K562 (cell line): ENCODE measurements at regions not wholly inside any gene's neighbourhood (a gene's known extent, or its start where the extent isn't known, plus 50 kb on each side); places are given as distances from the start of the nearest gene placed in this dataset.

Experiments used
- ATAC-seq: fragments of 200-7000 bp; cut with Tn5 transposase; 3 replicates; pipeline ENCODE4 v1.9.1; 2020; ENCODE audit warnings: moderate library complexity
- BruUV-seq: library from RNA; stranded (reverse); fragments of 400-500 nt; replicated peaks from 2 replicates; lab custom pipeline; 2021; lab: Mats Ljungman, UMichigan
- CTCF ChIA-PET: fragments of 300-600 bp; formaldehyde crosslinking; extraction: SDS; loops from one replicate; lab custom pipeline; 2021; ENCODE audit warnings: low intra/inter-chr PET ratio; lab: Yijun Ruan, JAX
- POLR2A ChIA-PET: fragments of 300-600, 350-650 bp; sonication (Branson Sonifier 250); formaldehyde crosslinking; extraction: SDS; loops from one replicate; lab custom pipeline; 2021; ENCODE audit warnings: antibody characterized with exemption, inconsistent platforms; lab: Yijun Ruan, JAX
- DNase-seq, 4 experiments: peaks; one replicate each; pipeline versions ENCODE4 v3.0.0 to v3.0.0-alpha.2; 2011 to 2018; ENCODE audit warnings: low spot score in 3 of 4, mixed read lengths in 3 of 4; ENCODE audit errors: extremely low read depth in 1 of 4
- FAIRE-seq: peaks from 2 replicates; lab custom pipeline; 2011; peaks lifted over from hg19 to GRCh38; lab: Jason Lieb, UNC
- H2AFZ ChIP-seq: 2 replicates; pipeline ENCODE4 v1.6.0; 2011; ENCODE audit warnings: low read depth, low read length, control low read depth, inconsistent platforms
- H3K27ac ChIP-seq: fragments of 200-600 bp; 3 replicates; pipeline ENCODE4 v1.8.0; 2011; ENCODE audit warnings: low read depth, mild to moderate bottlenecking, control low read depth, inconsistent platforms, low read length, moderate library complexity, mixed read lengths; ENCODE audit errors: extremely low read depth
- H3K27me3 ChIP-seq, 2 experiments: fragments of 300-600 bp in 1 of 2; 2 replicates in 1 of 2; 3 replicates in 1 of 2; pipeline versions ENCODE4 v1.6.0 to v1.8.0; 2011; ENCODE audit warnings: inconsistent platforms in 2 of 2, low read length in 2 of 2, mild to moderate bottlenecking in 1 of 2, mixed read lengths in 1 of 2, moderate library complexity in 1 of 2; ENCODE audit not compliant: control insufficient read depth in 2 of 2, insufficient read depth in 2 of 2
- H3K36me3 ChIP-seq: fragments of 300-600 bp; 3 replicates; pipeline ENCODE4 v1.8.0; 2011; ENCODE audit warnings: mild to moderate bottlenecking, low read length, inconsistent platforms; ENCODE audit not compliant: control insufficient read depth, insufficient read depth
- H3K4me1 ChIP-seq, 2 experiments: fragments of 200-600 bp in 1 of 2; replicated peaks in 1 of 2; 2 replicates in 1 of 2; 3 replicates in 1 of 2; pipeline versions ENCODE4 v1.5.1 to v1.8.0; 2011; ENCODE audit warnings: inconsistent platforms in 2 of 2, low read length in 2 of 2, mild to moderate bottlenecking in 1 of 2, mixed read lengths in 1 of 2, moderate library complexity in 1 of 2; ENCODE audit not compliant: control insufficient read depth in 2 of 2, insufficient read depth in 2 of 2
- H3K4me2 ChIP-seq: 2 replicates; pipeline ENCODE4 v1.6.1; 2011; ENCODE audit warnings: low read length, control low read depth, inconsistent platforms, mixed read lengths; ENCODE audit not compliant: insufficient read depth
- H3K4me3 ChIP-seq: fragments of 200-600 bp; sonication (generic), shearing (Covaris generic); 2 replicates; pipeline ENCODE4 v1.5.1; 2016; ENCODE audit warnings: control low read depth, inconsistent platforms
- H3K79me2 ChIP-seq: fragments of 200-600 bp; 3 replicates; pipeline ENCODE4 v1.8.0; 2011; ENCODE audit warnings: low read length, inconsistent platforms; ENCODE audit not compliant: control insufficient read depth, insufficient read depth
- H3K9ac ChIP-seq, 2 experiments: 2 replicates each; pipeline versions ENCODE4 v1.6.0 to v1.6.1; 2011; ENCODE audit warnings: low read depth in 2 of 2, low read length in 2 of 2, control low read depth in 1 of 2, inconsistent platforms in 1 of 2, mild to moderate bottlenecking in 1 of 2, mixed read lengths in 1 of 2; ENCODE audit not compliant: insufficient read depth in 1 of 2
- H3K9me1 ChIP-seq: one replicate; pipeline ENCODE4 v1.6.0; 2011; ENCODE audit warnings: inconsistent platforms, mild to moderate bottlenecking, low read length, moderate library complexity; ENCODE audit not compliant: control insufficient read depth, insufficient read depth
- H3K9me3 ChIP-seq: replicated peaks from 2 replicates; pipeline ENCODE4 v1.5.1; 2011; ENCODE audit warnings: low read depth, low read length, inconsistent platforms; ENCODE audit not compliant: control insufficient read depth, insufficient read depth
- H4K20me1 ChIP-seq: replicated peaks from 2 replicates; pipeline ENCODE4 v1.6.1; 2011; ENCODE audit warnings: low read length, inconsistent platforms, mixed read lengths; ENCODE audit not compliant: control insufficient read depth, insufficient read depth
- ARID1B ChIP-seq: fragments of 450-650 bp; IDR thresholded peaks from 2 replicates; pipeline ENCODE4 v1.6.1; 2016; ENCODE audit warnings: antibody characterized with exemption, mild to moderate bottlenecking, inconsistent platforms
- BCLAF1 ChIP-seq, 2 experiments: fragments of 450-650 bp in 1 of 2; IDR thresholded peaks; 2 replicates each; pipeline ENCODE4 v1.6.1; 2011 to 2017; ENCODE audit warnings: low read depth in 2 of 2, antibody characterized with exemption in 1 of 2, borderline replicate concordance in 1 of 2, low read length in 1 of 2, mild to moderate bottlenecking in 1 of 2, mixed read lengths in 1 of 2; ENCODE audit not compliant: control insufficient read depth in 1 of 2
- EP300 ChIP-seq: IDR thresholded peaks from 2 replicates; pipeline ENCODE4 v1.6.1; 2012; ENCODE audit warnings: low read length, improper control_type of control experiment
- HSF4 ChIP-seq: fragments of 250-450 bp; sonication (Bioruptor Pico); IDR thresholded peaks from 2 replicates; pipeline ENCODE4 v2.1.2; 2022; ENCODE audit warnings: mild to moderate bottlenecking, moderate library complexity, borderline replicate concordance
- KAT2B ChIP-seq: IDR thresholded peaks from one replicate; pipeline ENCODE4 v1.6.1; 2012; ENCODE audit warnings: low read depth, mild to moderate bottlenecking, control low read depth, inconsistent platforms, low read length, moderate library complexity
- KLF16 ChIP-seq: IDR thresholded peaks from 2 replicates; pipeline ENCODE4 v1.6.1; 2016; ENCODE audit warnings: antibody characterized with exemption
- MECOM ChIP-seq: fragments of 250-450 bp; sonication (Bioruptor Pico); IDR thresholded peaks from 2 replicates; pipeline ENCODE4 v1.8.0; 2022; ENCODE audit warnings: inconsistent platforms
- MTA2 ChIP-seq: fragments of 450-650 bp; IDR thresholded peaks from 2 replicates; pipeline ENCODE4 v1.6.1; 2016; ENCODE audit warnings: low read depth
- POU5F1 ChIP-seq: fragments of 150-350 bp; IDR thresholded peaks from 2 replicates; pipeline ENCODE4 v1.6.1; 2014; ENCODE audit warnings: borderline replicate concordance, low read length, low read depth, mild to moderate bottlenecking; ENCODE audit not compliant: partially characterized antibody
- RNF219 ChIP-seq: fragments of 250-450 bp; sonication (Bioruptor Pico); IDR thresholded peaks from 2 replicates; pipeline ENCODE4 v1.5.0; 2022; ENCODE audit warnings: mild to moderate bottlenecking
- RREB1 ChIP-seq: fragments of 250-450 bp; sonication (Bioruptor Pico); IDR thresholded peaks from 2 replicates; pipeline ENCODE4 v1.4.0; 2020
- TAL1 ChIP-seq: fragments of 450-650 bp; IDR thresholded peaks from 2 replicates; pipeline ENCODE4 v1.6.1; 2016; ENCODE audit warnings: mild to moderate bottlenecking
- WGBS: fragments of 100-300 bp; shearing (Covaris generic); methylation state at CpG from one replicate; pipeline ENCODE4 v1.1.6; 2016; ENCODE audit warnings: low coverage, mixed read lengths; ENCODE audit not compliant: insufficient coverage; ENCODE audit errors: missing lambda C conversion rate; 5-methylcytosine and 5-hydroxymethylcytosine counted together
- in situ Hi-C: fragments of 300-500 bp; cut with MboI; formaldehyde crosslinking; loops from 4 replicates; pipeline ENCODE4 v1.15.0; 2018; ENCODE audit warnings: inconsistent platforms, mixed read lengths
- intact Hi-C: fragments of 100-400 bp; cut with micrococcal nuclease; formaldehyde crosslinking; loops from 2 replicates; pipeline ENCODE4 v1.14.2; 2022

- no peak for ATAC-seq
- H4K20me1 ChIP-seq = peaks cover 8% of the 10 kb centered on the region
- WGBS = 53% methylated on average over 8 of the region's 8 CpGs
- FAIRE-seq = no peak
- H3K27me3 ChIP-seq = peaks cover 0 to 35% of the 10 kb centered on the region in 2 experiments; a peak in 2 of 5 replicates
- H3K4me3 ChIP-seq = no peak overlapping the region
- no peaks in the 10 kb centered on the region for H3K79me2 ChIP-seq
- intact Hi-C loops = no loop called here
- H3K9me3 ChIP-seq = no peaks in the 10 kb centered on the region
- no TSS peak for BruUV-seq
- DNase-seq = no peak
- in situ Hi-C loops = no loop called here
- no peaks in the 10 kb centered on the region for H3K9me1 ChIP-seq
- H3K9ac ChIP-seq = no peak overlapping the region
- no peaks in the 10 kb centered on the region for H3K36me3 ChIP-seq
- no peak overlapping the region for H3K4me2 ChIP-seq
- H3K4me1 ChIP-seq = no peaks in the 10 kb centered on the region
- H2AFZ ChIP-seq = no peak overlapping the region
- ChIA-PET CTCF (no interaction called here), POLR2A (interaction anchor here (0.8 to 3.2 kb wide), 5 partner anchors 11 to 28 kb away, joined by 3 to 10 read pairs (median 3); no protein-coding TSS in a partner anchor)
- no peak overlapping the region for H3K27ac ChIP-seq
- TF ChIP-seq MTA2 (no peak), ARID1B (no peak), KAT2B (no peak), TAL1 (no peak), BCLAF1 (IDR thresholded peaks at IDR 0.05; ENCODE audit: borderline replicate concordance in 1 of 2, control insufficient read depth in 1 of 2, low read depth in 2 of 2, low read length in 1 of 2) (no peak), RREB1 (CRISPR knock-in tag) (no peak), POU5F1 (no peak), MECOM (no peak), KLF16 (no peak), RNF219 (CRISPR knock-in tag) (no peak), EP300 (no peak), HSF4 (CRISPR knock-in tag) (no peak)
These were observed 126.1 kb downstream of the NAV1 start for GRCh38 chr1:201665036-201665435.
